ENCODE measurements at regions not wholly inside any gene's neighbourhood (a gene's known extent, or its start where the extent isn't known, plus 50 kb on each side); places are given as distances from the start of the nearest gene placed in this dataset.

- no peak for TF ChIP-seq ZBTB40 (IDR thresholded peaks at IDR 0.05; ENCODE audit: borderline replicate concordance)
- no peak for TF ChIP-seq E2F8 (IDR thresholded peaks at IDR 0.05; ENCODE audit: low read depth, partially characterized antibody)
- TF ChIP-seq TAF1 (IDR thresholded peaks at IDR 0.05; ENCODE audit: borderline replicate concordance, low read depth, low read length), result no peak
- no peak for TF ChIP-seq SRF (IDR thresholded peaks at IDR 0.05; ENCODE audit: low read depth in 2 of 2, low read length in 2 of 2)
- no peak for TF ChIP-seq LARP7 (IDR thresholded peaks at IDR 0.05)
- TF ChIP-seq CEBPB (IDR thresholded peaks at IDR 0.05; ENCODE audit: borderline replicate concordance in 1 of 2, low read depth in 2 of 2, low read length in 2 of 2), result no peak
- no peak for TF ChIP-seq IKZF2 (IDR thresholded peaks at IDR 0.05)
These were observed 365.9 kb upstream of the MEX3C start (continued) for GRCh38 chr18:51563396-51563795.

Data from GM12878 (cell line).